B cell (primary cell): ENCODE measurements at regions not wholly inside any gene's neighbourhood (a gene's known extent, or its start where the extent isn't known, plus 50 kb on each side); places are given as distances from the start of the nearest gene placed in this dataset.

Experiments used
- ATAC-seq: fragments of 200-7000 bp; cut with Tn5 transposase; one replicate; pipeline ENCODE4 v1.10.0; 2021; ENCODE audit warnings: low read depth, mild to moderate bottlenecking, moderate number of reproducible peaks, moderate library complexity
- CTCF ChIA-PET: fragments of 350-600 bp; sonication (Branson Sonifier 250); formaldehyde crosslinking; loops from one replicate; lab custom pipeline; 2021; ENCODE audit warnings: antibody characterized with exemption, inconsistent platforms; lab: Charles Lee
- POLR2A ChIA-PET: fragments of 350-600 bp; sonication (Branson Sonifier 250); formaldehyde crosslinking; loops from one replicate; lab custom pipeline; 2021; ENCODE audit warnings: antibody characterized with exemption; lab: Charles Lee
- DNase-seq: peaks from one replicate; pipeline ENCODE4 v3.0.0; 2013
- H2AFZ ChIP-seq: 2 replicates; pipeline ENCODE4 v1.6.1; 2012; ENCODE audit warnings: mild to moderate bottlenecking, low read depth, low read length; ENCODE audit not compliant: insufficient read depth, poor library complexity, severe bottlenecking
- H3K27ac ChIP-seq, 2 donors: 1 replicate in 1 of 2; 2 replicates in 1 of 2; pipeline ENCODE4 v1.5.1; 2012 to 2013; ENCODE audit warnings: low read length in 2 of 2, mild to moderate bottlenecking in 2 of 2, moderate library complexity in 1 of 2
- H3K27me3 ChIP-seq, 4 experiments: fragments of 200-600 bp in 1 of 4; sonication (generic) in 1 of 4; replicated peaks in 1 of 4; 1 replicate in 2 of 4; 2 replicates in 2 of 4; pipeline versions ENCODE4 v1.6.1 to v1.7.0; 2013 to 2016; ENCODE audit warnings: low read length in 3 of 4, mild to moderate bottlenecking in 2 of 4, mixed read lengths in 1 of 4, moderate library complexity in 1 of 4; ENCODE audit not compliant: insufficient read depth in 4 of 4, control insufficient read depth in 3 of 4; ENCODE audit errors: control extremely low read depth in 1 of 4
- H3K36me3 ChIP-seq, 2 experiments: replicated peaks in 1 of 2; 1 replicate in 1 of 2; 2 replicates in 1 of 2; pipeline versions ENCODE4 v1.6.1 to v1.7.1; 2013; ENCODE audit warnings: low read length in 1 of 2; ENCODE audit not compliant: insufficient read depth in 2 of 2, control insufficient read depth in 1 of 2; ENCODE audit errors: control extremely low read depth in 1 of 2, extremely low read depth in 1 of 2
- H3K4me1 ChIP-seq, 2 donors: fragments of 200-600 bp in 1 of 2; sonication (generic) in 1 of 2; 1 replicate in 1 of 2; 2 replicates in 1 of 2; pipeline versions ENCODE4 v1.5.1 to v1.6.1; 2013 to 2017; ENCODE audit warnings: low read length in 2 of 2; ENCODE audit not compliant: control insufficient read depth in 2 of 2, insufficient read depth in 2 of 2
- H3K4me2 ChIP-seq: replicated peaks from 2 replicates; pipeline ENCODE3; 2012; ENCODE audit warnings: mild to moderate bottlenecking, low read depth, low read length; ENCODE audit not compliant: poor library complexity, severe bottlenecking
- H3K4me3 ChIP-seq, 5 experiments: fragments of 200-600 bp in 1 of 5; sonication (generic) in 1 of 5; 1 replicate in 3 of 5; 2 replicates in 2 of 5; pipeline versions ENCODE4 v1.5.1 to v1.7.0; 2011 to 2016; ENCODE audit warnings: low read length in 4 of 5, mild to moderate bottlenecking in 4 of 5, low read depth in 2 of 5, control low read depth in 1 of 5, moderate library complexity in 1 of 5; ENCODE audit not compliant: insufficient read depth in 1 of 5; ENCODE audit errors: control extremely low read depth in 1 of 5, extremely low read depth in 1 of 5
- H3K79me2 ChIP-seq: fragments of 200-600 bp; sonication (generic); one replicate; pipeline ENCODE4 v1.6.0; 2016; ENCODE audit warnings: low read length; ENCODE audit not compliant: control insufficient read depth, insufficient read depth
- H3K9ac ChIP-seq: fragments of 200-600 bp; sonication (generic); 2 replicates; pipeline ENCODE4 v1.6.1; 2017; ENCODE audit warnings: mild to moderate bottlenecking, low read length, moderate library complexity
- H3K9me3 ChIP-seq, 3 donors: one replicate each; pipeline versions ENCODE4 v1.6.1 to v1.7.1; 2013; ENCODE audit warnings: low read length in 2 of 3; ENCODE audit not compliant: control insufficient read depth in 2 of 3, insufficient read depth in 1 of 3; ENCODE audit errors: control extremely low read depth in 1 of 3
- H4K20me1 ChIP-seq: 2 replicates; pipeline ENCODE4 v1.6.0; 2012; ENCODE audit warnings: mild to moderate bottlenecking, low read length; ENCODE audit not compliant: insufficient read depth, control insufficient read depth, poor library complexity, severe bottlenecking
- H3K27ac Mint-ChIP-seq: one replicate; pipeline ENCODE4 v1.8.0; 2021; ENCODE audit warnings: mixed read lengths
- H3K27me3 Mint-ChIP-seq: one replicate; pipeline ENCODE4 v1.8.0; 2021; ENCODE audit warnings: mixed read lengths
- H3K4me1 Mint-ChIP-seq: one replicate; pipeline ENCODE4 v1.8.0; 2021; ENCODE audit warnings: mixed read lengths
- H3K4me3 Mint-ChIP-seq: one replicate; pipeline ENCODE4 v1.8.0; 2021; ENCODE audit warnings: mixed read lengths
- H3K9me3 Mint-ChIP-seq: one replicate; pipeline ENCODE4 v1.8.0; 2022; ENCODE audit warnings: mixed read lengths; ENCODE audit not compliant: insufficient read depth
- EZH2 ChIP-seq: IDR thresholded peaks from 2 replicates; pipeline ENCODE4 v1.6.1; 2012; ENCODE audit warnings: borderline replicate concordance, low read depth, mild to moderate bottlenecking, moderate library complexity, low read length; ENCODE audit not compliant: insufficient read depth, poor library complexity, severe bottlenecking
- WGBS: methylation state at CpG from one replicate; pipeline ENCODE4 v1.1.5; 2013; ENCODE audit warnings: missing lambda C conversion rate; ENCODE audit not compliant: insufficient coverage; 5-methylcytosine and 5-hydroxymethylcytosine counted together
- intact Hi-C: fragments of 100-400 bp; cut with micrococcal nuclease; formaldehyde crosslinking; loops from one replicate; pipeline ENCODE4 v1.10.0; 2022
- TF ChIP-seq, protein P1 (sequence below): fragments of 200-600 bp; IDR thresholded peaks from one replicate; pipeline ENCODE4 v1.8.0; 2022; ENCODE audit warnings: antibody characterized with exemption, mild to moderate bottlenecking

DNA sequence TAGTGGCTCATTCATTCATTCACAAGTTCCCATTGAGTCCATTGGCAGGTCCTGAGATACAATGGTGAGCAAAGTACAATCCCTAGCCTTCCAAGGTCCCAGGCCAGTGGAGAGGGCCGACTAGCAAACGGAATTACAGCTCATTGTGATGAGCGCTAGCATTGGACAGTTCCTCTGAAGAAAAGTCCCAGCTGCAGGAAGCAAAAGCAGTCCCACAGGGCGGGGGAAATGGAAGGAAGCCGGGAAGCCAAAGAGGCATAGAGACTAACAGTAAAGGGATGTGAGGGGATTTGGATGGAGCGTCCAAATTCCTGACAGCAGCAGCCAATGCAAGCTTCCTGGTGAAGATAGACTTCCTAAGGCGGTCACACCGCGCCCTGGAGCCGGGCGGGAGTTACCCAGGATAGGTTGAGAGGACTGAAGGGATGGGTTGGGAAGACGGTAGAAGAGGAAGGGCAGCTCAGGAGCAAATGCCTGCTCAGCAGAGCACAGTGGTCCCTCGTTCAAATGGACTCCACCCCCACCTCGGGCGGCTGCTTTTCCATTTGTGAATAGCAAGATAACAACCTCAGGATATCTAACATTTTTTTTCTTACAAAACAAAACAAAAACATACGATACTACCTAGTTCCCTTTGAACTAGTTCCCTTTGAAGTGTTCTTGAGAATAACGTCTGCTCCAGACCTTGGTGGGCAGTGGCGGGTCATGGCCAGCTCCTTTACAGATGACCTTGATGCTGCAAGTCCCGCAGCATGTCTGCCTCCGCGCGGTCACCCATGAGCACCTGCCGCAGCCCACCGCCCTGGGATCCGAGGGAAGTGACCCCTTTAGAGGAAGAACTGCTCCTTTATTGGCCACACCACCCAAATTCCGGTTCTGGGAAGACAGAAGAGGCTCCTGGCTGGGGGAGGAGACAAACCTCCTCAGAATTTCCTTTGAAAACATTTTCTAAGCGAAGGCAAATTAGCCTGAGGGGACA is 132.9 kb downstream of the RASSF10 start:
- no peak for TF ChIP-seq EZH2
- TF ChIP-seq, protein P1, sequence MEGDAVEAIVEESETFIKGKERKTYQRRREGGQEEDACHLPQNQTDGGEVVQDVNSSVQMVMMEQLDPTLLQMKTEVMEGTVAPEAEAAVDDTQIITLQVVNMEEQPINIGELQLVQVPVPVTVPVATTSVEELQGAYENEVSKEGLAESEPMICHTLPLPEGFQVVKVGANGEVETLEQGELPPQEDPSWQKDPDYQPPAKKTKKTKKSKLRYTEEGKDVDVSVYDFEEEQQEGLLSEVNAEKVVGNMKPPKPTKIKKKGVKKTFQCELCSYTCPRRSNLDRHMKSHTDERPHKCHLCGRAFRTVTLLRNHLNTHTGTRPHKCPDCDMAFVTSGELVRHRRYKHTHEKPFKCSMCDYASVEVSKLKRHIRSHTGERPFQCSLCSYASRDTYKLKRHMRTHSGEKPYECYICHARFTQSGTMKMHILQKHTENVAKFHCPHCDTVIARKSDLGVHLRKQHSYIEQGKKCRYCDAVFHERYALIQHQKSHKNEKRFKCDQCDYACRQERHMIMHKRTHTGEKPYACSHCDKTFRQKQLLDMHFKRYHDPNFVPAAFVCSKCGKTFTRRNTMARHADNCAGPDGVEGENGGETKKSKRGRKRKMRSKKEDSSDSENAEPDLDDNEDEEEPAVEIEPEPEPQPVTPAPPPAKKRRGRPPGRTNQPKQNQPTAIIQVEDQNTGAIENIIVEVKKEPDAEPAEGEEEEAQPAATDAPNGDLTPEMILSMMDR: no peak
- Histone ChIP-seq H3K27me3 (peaks cover 0 to 3% (median 0%) of the 10 kb centered on the region in 4 experiments), H3K36me3 (no peaks in the 10 kb centered on the region), H4K20me1 (no peaks in the 10 kb centered on the region), H3K4me3 (no peak overlapping the region), H3K27ac (no peak overlapping the region), H3K9me3 (peaks cover 0 to 5% (median 0%) of the 10 kb centered on the region in 3 donors), H2AFZ (no peak overlapping the region), H3K4me1 (no peaks in the 10 kb centered on the region), H3K9ac (no peak overlapping the region), H3K79me2 (no peaks in the 10 kb centered on the region), H3K4me2 (no peak overlapping the region)
- no peaks in the 10 kb centered on the region for H3K4me1 Mint-ChIP-seq
- no peak for ATAC-seq
- CTCF ChIA-PET: no interaction called here
- 85% methylated on average over 23 of the region's 27 CpGs for WGBS
- intact Hi-C loops: no loop called here
- H3K9me3 Mint-ChIP-seq: peaks cover 2% of the 10 kb centered on the region
- H3K27ac Mint-ChIP-seq: no peak overlapping the region
- H3K27me3 Mint-ChIP-seq: peaks cover 20% of the 10 kb centered on the region
- DNase-seq: no peak
- POLR2A ChIA-PET: interaction anchor here (0.7 kb wide), 1 partner anchor 591 kb away, joined by 3 read pairs; no protein-coding TSS in a partner anchor
- no peak overlapping the region for H3K4me3 Mint-ChIP-seq
